Loucy (cell line): ENCODE measurements at regions not wholly inside any gene's neighbourhood (a gene's known extent, or its start where the extent isn't known, plus 50 kb on each side); places are given as distances from the start of the nearest gene placed in this dataset.
A peak's percentile ranks its signal among the peaks of the same experiment; 100 is the strongest.

ENCODE experiments used
- H2AFZ ChIP-seq: fragments of 200-600 bp; sonication (generic); 2 replicates; pipeline ENCODE4 v1.6.0; 2016; ENCODE audit warnings: antibody characterized with exemption, mild to moderate bottlenecking, low read length, moderate library complexity
- H3F3A ChIP-seq: fragments of 200-600 bp; 2 replicates; pipeline ENCODE4 v1.6.0; 2016; ENCODE audit warnings: antibody characterized with exemption, low read depth, mild to moderate bottlenecking
- H3K27me3 ChIP-seq: fragments of 200-600 bp; sonication (generic); 2 replicates; pipeline ENCODE4 v1.6.1; 2014; ENCODE audit warnings: low read length, mild to moderate bottlenecking; ENCODE audit not compliant: insufficient read depth, poor library complexity, severe bottlenecking
- H3K36me3 ChIP-seq: fragments of 200-600 bp; sonication (generic); 2 replicates; pipeline ENCODE4 v1.6.1; 2016; ENCODE audit warnings: low read length; ENCODE audit not compliant: insufficient read depth
- H3K4me1 ChIP-seq: fragments of 200-600 bp; sonication (generic); 2 replicates; pipeline ENCODE4 v1.5.1; 2014; ENCODE audit warnings: low read length, mild to moderate bottlenecking; ENCODE audit not compliant: insufficient read depth, poor library complexity, severe bottlenecking
- H3K4me2 ChIP-seq: fragments of 200-600 bp; sonication (generic); 2 replicates; pipeline ENCODE4 v1.6.0; 2014; ENCODE audit warnings: antibody characterized with exemption, low read length, low read depth, mild to moderate bottlenecking; ENCODE audit not compliant: poor library complexity, severe bottlenecking
- H3K4me3 ChIP-seq: fragments of 200-600 bp; sonication (generic); 2 replicates; pipeline ENCODE4 v1.5.1; 2014; ENCODE audit warnings: low read length, mild to moderate bottlenecking, mixed read lengths; ENCODE audit not compliant: poor library complexity, severe bottlenecking
- H3K79me2 ChIP-seq: fragments of 200-600 bp; sonication (generic); 2 replicates; pipeline ENCODE4 v1.6.1; 2014; ENCODE audit warnings: low read length; ENCODE audit not compliant: insufficient read depth
- H3K9ac ChIP-seq: fragments of 200-600 bp; sonication (generic); 2 replicates; pipeline ENCODE4 v1.6.0; 2014; ENCODE audit warnings: mild to moderate bottlenecking, low read depth, low read length, moderate library complexity; ENCODE audit not compliant: poor library complexity, severe bottlenecking
- H3K9me2 ChIP-seq: fragments of 200-600 bp; sonication (generic); replicated peaks from 2 replicates; pipeline ENCODE4 v1.6.1; 2016; ENCODE audit warnings: low read depth, low read length, mixed read lengths
- H3K9me3 ChIP-seq: fragments of 200-600 bp; sonication (generic); 2 replicates; pipeline ENCODE4 v1.6.1; 2014; ENCODE audit warnings: mild to moderate bottlenecking, antibody characterized with exemption, low read length, low read depth; ENCODE audit not compliant: insufficient read depth
- H4K20me1 ChIP-seq: fragments of 200-600 bp; sonication (generic); 2 replicates; pipeline ENCODE4 v1.6.0; 2014; ENCODE audit warnings: antibody characterized with exemption, low read length, mild to moderate bottlenecking; ENCODE audit not compliant: insufficient read depth, poor library complexity, severe bottlenecking
- CTCF ChIP-seq: fragments of 200-600 bp; sonication (generic); conservative IDR thresholded peaks from 2 replicates; pipeline ENCODE4 v1.5.1; 2014; ENCODE audit warnings: mild to moderate bottlenecking, antibody characterized with exemption, low read length
- EZH2phosphoT487 ChIP-seq: fragments of 200-600 bp; IDR thresholded peaks from 2 replicates; pipeline ENCODE4 v1.6.1; 2018; ENCODE audit warnings: antibody characterized with exemption, mild to moderate bottlenecking, moderate library complexity, borderline replicate concordance

- H3K79me2 ChIP-seq, result no peaks in the 10 kb centered on the region
- H3K9me2 ChIP-seq, result no peaks in the 10 kb centered on the region
- H3K4me2 ChIP-seq, result peak overlapping the region; percentile 95
- H3K4me1 ChIP-seq, result peaks cover 15% of the 10 kb centered on the region
- H3K9me3 ChIP-seq, result no peaks in the 10 kb centered on the region
- H3K4me3 ChIP-seq, result peak overlapping the region; percentile 79
- no peaks in the 10 kb centered on the region for H4K20me1 ChIP-seq
- H2AFZ ChIP-seq, result no peak overlapping the region
- H3K36me3 ChIP-seq, result no peaks in the 10 kb centered on the region
- no peak for TF ChIP-seq EZH2phosphoT487
- TF ChIP-seq CTCF, result no peak
- H3K9ac ChIP-seq, result no peak overlapping the region
- H3K27me3 ChIP-seq, result peaks cover 44% of the 10 kb centered on the region
- H3F3A ChIP-seq, result no peaks in the 10 kb centered on the region
Observed at GRCh38 chr7:25862261-25863004, 289.6 kb upstream of the NFE2L3 start.

- H3K36me3 ChIP-seq, result no peaks in the 10 kb centered on the region
- no peaks in the 10 kb centered on the region for H3K9me2 ChIP-seq
- H3F3A ChIP-seq, result no peaks in the 10 kb centered on the region
- H3K4me2 ChIP-seq, result no peak overlapping the region
- no peaks in the 10 kb centered on the region for H3K79me2 ChIP-seq
- no peaks in the 10 kb centered on the region for H3K9me3 ChIP-seq
- no peak overlapping the region for H3K4me3 ChIP-seq
- peaks cover 8% of the 10 kb centered on the region for H3K4me1 ChIP-seq
- no peak overlapping the region for H3K9ac ChIP-seq
- H2AFZ ChIP-seq, result no peak overlapping the region
- TF ChIP-seq EZH2phosphoT487 (no peak), CTCF (no peak)
- H3K27me3 ChIP-seq, result peaks cover 51% of the 10 kb centered on the region
- no peaks in the 10 kb centered on the region for H4K20me1 ChIP-seq
Observed at GRCh38 chr7:25863005-25863728, 288.8 kb upstream of the NFE2L3 start.

GRCh38 chr7:25863729-25864110 lies 288.3 kb upstream of the NFE2L3 start:
- no peak overlapping the region for H3K4me3 ChIP-seq
- H3K9ac ChIP-seq, result no peak overlapping the region
- no peak overlapping the region for H3K4me2 ChIP-seq
- H3K9me3 ChIP-seq, result no peaks in the 10 kb centered on the region
- no peak for TF ChIP-seq CTCF
- no peak for TF ChIP-seq EZH2phosphoT487
- no peaks in the 10 kb centered on the region for H3K9me2 ChIP-seq
- H3K4me1 ChIP-seq, result peaks cover 8% of the 10 kb centered on the region
- H4K20me1 ChIP-seq, result no peaks in the 10 kb centered on the region
- H3F3A ChIP-seq, result no peaks in the 10 kb centered on the region
- no peaks in the 10 kb centered on the region for H3K79me2 ChIP-seq
- no peak overlapping the region for H2AFZ ChIP-seq
- H3K27me3 ChIP-seq, result peaks cover 57% of the 10 kb centered on the region
- no peaks in the 10 kb centered on the region for H3K36me3 ChIP-seq
